ENCODE measurements at regions not wholly inside any gene's neighbourhood (a gene's known extent, or its start where the extent isn't known, plus 50 kb on each side); places are given as distances from the start of the nearest gene placed in this dataset.

DNA sequence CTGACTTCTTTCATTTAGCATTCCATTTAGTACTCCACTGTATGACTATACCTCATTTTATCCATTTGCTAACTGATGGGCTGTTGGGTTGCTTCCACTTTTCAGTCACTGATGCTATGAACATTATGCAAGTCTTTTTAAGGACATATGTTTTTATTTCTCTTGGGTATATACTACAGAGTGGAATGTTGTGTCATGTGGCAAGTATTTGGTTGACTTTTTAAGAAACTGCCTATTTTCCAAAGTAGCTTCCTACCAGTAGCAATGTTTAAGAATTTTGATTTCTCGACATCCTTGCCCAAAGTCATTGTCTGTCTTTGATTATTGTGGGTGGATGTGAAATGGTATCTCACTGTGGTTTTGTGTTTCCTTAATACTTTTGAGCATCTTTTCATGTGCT is 110.1 kb upstream of the TPM1 start:
- DNase-seq, result no peak

DNA sequence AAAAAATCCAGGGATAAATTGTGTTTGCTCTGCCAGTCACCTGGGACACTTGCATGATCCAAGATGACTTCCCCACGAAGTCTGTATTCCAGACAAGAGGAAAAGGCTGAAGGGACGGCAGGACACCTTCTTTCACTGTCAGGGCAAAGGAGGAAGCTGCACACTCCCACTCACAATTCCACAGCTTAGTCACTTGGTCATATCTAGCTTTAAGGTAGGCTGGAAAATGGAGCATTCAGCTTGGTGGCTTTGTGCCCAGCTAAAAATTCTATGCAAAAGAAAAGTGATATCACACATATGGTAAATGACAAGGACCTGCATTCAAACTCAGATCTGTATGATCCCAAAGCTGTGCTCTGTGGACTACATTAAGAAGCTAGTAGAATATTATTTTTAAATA is 109.2 kb upstream of the TPM1 start:
- no peak for DNase-seq

GRCh38 chr15:62934236-62934971 is 108.1 kb upstream of the TPM1 start:
- DNase-seq, result no peak

- DNase-seq, result no peak
These were observed 107.1 kb upstream of the TPM1 start for GRCh38 chr15:62935300-62936081.

- no peak for DNase-seq
These were observed 103.7 kb upstream of the TPM1 start for GRCh38 chr15:62938825-62939224.

- DNase-seq, result no peak
These were observed 102.3 kb upstream of the TPM1 start for GRCh38 chr15:62940093-62940754.

DNA sequence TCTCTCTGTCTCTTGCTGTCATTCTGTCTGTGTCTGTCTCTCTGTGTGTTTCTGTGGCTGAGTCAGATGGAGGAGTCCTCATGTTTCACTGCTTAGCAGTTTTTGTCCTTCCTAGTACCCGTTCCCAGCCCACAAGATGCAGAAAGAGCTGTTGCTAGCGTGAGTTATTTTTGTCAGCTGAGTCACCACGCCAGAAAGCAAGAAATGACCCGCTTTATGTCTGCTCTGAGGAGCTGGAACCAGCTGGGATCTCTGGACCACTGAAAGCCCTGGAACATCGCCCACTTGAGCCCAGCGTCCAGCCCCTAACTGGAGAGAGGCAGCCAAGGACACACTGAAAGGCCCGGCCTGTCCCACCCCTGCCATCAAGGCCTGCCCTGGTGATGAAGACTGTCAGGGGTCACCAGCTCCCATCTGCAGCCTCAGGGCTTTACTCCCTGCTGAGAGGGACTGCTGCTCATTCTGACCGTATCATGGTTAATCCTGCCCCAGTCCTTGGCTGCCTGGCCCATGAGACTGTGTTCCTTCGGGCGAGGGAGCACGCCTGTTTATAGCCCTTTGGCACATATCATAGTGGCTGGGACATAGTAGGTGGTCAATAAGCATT is 101.7 kb upstream of the TPM1 start:
- no peak for DNase-seq

- DNase-seq, result no peak
These were observed 100.8 kb upstream of the TPM1 start for GRCh38 chr15:62941699-62942098.

DNA sequence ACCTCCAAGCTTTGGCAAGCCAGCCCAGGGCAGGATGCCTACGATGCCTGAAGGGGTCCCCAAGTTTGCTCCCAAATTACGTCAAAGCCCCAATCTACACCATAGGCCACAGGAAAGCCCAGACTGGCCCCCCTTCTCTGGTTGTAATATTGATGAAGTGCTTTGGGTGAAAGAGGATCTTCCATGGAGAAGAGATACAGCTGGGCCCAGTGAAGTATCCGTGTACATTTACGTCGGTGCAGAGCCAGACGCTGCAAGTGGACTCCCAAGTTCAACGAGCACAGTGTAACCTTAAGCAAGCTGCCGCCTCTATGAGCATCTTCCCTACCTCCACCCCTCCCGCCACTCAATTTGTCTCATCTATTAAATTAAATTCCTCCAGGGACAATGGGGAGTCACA is 100.1 kb upstream of the TPM1 start:
- no peak for DNase-seq

DNA sequence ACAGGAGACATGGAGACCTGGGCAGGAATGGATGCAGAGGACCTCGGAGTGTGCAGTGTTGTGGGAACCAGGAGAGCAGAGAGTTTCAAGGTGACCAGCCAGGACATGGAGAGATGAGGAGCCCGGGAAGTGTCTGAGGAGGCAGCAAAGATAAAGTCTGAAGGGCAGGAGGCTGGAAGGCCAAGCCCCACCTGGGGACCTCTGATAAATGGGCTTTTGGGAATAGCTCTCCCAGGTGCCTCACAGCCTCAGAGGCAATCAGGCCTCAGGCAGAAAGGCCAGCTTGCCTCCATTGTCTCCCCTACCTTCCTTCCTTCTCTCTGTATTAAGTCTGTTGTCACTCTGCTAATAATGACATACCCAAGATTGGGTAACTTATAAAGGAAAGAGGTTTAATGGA is 97.5 kb upstream of the TPM1 start:
- no peak for DNase-seq

GRCh38 chr15:62945760-62946159 is 96.8 kb upstream of the TPM1 start:
- no peak for DNase-seq

- DNase-seq, result no peak
These were observed 95.6 kb upstream of the TPM1 start for GRCh38 chr15:62946940-62947339.

DNA sequence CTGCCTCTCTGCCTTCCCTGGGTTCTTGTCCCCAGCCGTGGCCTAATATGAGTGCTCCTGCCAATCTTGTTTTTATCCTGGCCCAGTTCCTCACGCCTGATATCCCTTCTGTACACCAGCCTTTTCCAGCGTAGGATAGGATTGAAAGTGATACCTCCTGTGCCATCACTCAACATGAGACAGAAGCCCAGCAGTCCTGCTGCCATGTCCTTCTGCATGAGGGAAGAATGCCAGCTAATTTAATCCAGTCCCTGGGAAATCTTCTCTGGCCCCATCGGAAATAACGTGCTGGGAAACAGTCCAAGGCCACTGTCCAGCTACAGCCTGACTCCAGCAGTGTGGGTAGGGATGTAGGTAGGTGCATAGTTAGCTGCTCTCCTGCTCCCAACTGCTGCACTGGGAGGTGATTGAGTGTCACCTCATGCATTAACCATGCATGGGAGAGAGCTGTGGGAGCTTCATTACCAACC is 92.0 kb upstream of the TPM1 start:
- DNase-seq, result no peak

DNA sequence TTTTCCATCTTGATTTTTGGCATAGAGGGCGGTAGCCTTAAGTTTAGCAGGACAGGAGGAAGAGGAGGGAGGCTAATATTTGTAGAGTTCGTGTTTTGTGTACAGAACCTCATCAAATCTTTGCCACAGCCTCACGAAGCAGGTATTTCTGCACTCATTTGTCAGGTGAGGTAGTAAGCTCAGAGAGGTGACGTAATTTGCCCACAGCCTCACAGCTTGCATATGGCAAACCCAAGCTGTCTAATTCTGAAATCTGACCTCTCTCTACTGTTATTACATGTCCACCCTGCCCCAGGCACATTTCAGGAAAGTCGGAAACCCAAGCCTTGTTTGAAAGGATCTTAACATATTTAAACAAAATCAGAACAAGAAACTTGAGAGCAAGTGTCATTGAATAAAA is 91.1 kb upstream of the TPM1 start:
- no peak for DNase-seq

DNA sequence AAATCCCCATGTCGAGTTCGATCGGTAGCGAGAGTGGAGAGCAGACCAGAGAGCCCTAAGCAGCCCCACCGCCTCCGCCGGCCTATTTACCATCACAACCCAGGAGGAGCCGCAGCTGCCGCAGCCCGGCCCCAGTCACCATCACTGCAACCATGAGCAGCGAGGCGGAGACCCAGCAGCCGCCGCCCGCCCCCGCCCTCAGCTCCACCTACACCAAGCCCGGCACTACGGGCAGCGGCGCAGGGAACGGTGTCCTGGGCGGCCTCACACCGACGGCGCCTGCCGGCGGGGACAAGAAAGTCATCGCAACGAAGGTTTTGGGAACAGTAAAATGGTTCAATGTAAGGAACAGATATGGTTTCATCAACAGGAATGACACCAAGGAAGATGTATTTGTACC is 89.5 kb upstream of the TPM1 start:
- no peak for DNase-seq

DNA sequence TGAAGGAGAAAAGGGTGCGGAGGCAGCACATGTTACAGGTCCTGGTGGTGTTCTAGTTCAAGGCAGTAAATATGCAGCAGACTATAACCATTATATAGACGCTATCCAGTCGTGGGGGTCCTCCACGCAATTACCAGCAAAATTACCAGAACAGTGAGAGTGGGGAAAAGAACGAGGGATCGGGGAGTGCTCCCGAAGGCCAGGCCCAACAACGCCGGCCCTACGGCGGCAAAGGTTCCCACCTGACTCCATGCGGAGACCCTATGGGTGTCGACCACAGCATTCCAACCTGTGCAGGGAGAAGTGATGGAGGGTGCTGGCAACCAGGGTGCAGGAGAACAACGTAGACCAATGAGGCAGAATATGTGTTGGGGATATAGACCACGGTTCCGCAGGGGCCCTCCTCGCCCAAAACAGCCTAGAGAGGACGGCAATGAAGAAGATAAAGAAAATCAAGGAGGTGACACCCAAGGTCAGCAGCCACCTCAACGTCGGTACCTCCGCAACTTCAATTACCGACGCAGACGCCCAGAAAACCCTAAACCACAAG is 89.0 kb upstream of the TPM1 start:
- no peak for DNase-seq

GRCh38 chr15:62957130-62957529 is 85.4 kb upstream of the TPM1 start:
- no peak for DNase-seq

GRCh38 chr15:62958528-62959363 is 83.8 kb upstream of the TPM1 start:
- no peak for DNase-seq

DNA sequence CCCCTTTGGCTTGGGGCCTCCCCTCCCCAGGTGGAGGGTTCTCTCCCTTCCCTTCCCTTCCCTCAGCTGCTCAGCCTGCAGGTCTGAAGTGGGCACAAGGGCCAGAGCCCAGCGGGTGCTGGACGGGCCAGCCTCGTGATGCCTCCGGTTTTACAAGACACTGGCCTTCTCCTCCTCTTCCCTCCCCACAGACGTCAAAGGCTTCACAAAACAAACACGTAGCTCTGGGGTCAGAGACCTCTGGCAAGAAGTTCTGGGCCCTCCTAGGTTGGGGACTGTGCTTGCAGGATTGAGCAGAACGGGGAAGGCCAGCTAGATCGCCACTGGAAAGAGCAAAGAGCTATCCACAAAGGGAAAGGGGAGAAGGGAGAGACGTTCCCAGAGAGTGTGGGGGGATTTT is 81.4 kb upstream of the TPM1 start:
- DNase-seq, result no peak

GRCh38 chr15:62962101-62962995 is 80.2 kb upstream of the TPM1 start:
- DNase-seq, result no peak

- DNase-seq, result no peak
These were observed 78.3 kb upstream of the TPM1 start for GRCh38 chr15:62964251-62964650.
